GM12865 (cell line): ENCODE measurements at regions not wholly inside any gene's neighbourhood (a gene's known extent, or its start where the extent isn't known, plus 50 kb on each side); places are given as distances from the start of the nearest gene placed in this dataset.

Source experiments
- DNase-seq: peaks from one replicate; pipeline ENCODE4 v3.0.0; 2010; ENCODE audit warnings: low read depth
- H3K4me3 ChIP-seq: 2 replicates; pipeline ENCODE4 v1.5.1; 2011; ENCODE audit warnings: mild to moderate bottlenecking, low read depth, low read length, control low read depth
- TF ChIP-seq, protein P1 (sequence below): IDR thresholded peaks from 2 replicates; pipeline ENCODE4 v1.5.1; 2011; ENCODE audit warnings: low read length, control low read depth, low read depth, inconsistent platforms; ENCODE audit not compliant: insufficient read depth; ENCODE audit errors: missing control alignments

DNA sequence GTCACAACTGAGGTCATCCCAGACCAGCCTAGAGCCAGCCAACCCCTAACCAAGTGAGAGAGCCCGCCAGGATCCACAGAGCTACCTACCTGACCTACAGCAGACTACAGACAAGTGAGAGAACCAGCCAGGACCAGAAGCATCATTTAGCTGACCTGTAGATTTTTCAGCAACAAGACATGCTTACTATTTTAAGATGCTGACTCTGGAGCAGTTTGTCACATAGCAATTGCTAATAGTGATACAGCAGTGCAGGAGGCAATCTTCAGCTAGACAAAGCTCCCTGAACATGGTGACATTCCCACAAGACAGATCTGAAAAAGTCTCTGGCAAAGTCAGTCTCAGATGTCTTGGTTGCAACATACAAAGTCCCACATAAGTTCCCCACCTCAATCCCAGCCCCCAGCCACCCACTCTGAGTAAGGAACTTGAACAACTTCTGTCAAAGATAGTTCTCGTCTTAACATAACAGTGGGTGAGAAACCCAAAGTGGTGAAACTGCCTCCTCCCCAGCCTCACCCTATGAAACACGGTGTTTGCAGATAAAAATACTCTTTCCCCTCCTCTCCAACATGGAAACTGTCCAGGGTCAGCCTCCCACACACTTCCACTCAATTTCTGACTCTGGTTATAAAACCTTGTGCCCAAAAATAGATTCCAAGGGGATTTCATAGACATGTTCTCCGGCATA is 120.3 kb upstream of the SLC6A11 start:
- DNase-seq: no peak
- TF ChIP-seq, protein P1, sequence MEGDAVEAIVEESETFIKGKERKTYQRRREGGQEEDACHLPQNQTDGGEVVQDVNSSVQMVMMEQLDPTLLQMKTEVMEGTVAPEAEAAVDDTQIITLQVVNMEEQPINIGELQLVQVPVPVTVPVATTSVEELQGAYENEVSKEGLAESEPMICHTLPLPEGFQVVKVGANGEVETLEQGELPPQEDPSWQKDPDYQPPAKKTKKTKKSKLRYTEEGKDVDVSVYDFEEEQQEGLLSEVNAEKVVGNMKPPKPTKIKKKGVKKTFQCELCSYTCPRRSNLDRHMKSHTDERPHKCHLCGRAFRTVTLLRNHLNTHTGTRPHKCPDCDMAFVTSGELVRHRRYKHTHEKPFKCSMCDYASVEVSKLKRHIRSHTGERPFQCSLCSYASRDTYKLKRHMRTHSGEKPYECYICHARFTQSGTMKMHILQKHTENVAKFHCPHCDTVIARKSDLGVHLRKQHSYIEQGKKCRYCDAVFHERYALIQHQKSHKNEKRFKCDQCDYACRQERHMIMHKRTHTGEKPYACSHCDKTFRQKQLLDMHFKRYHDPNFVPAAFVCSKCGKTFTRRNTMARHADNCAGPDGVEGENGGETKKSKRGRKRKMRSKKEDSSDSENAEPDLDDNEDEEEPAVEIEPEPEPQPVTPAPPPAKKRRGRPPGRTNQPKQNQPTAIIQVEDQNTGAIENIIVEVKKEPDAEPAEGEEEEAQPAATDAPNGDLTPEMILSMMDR: no peak
- no peak overlapping the region for H3K4me3 ChIP-seq

DNA sequence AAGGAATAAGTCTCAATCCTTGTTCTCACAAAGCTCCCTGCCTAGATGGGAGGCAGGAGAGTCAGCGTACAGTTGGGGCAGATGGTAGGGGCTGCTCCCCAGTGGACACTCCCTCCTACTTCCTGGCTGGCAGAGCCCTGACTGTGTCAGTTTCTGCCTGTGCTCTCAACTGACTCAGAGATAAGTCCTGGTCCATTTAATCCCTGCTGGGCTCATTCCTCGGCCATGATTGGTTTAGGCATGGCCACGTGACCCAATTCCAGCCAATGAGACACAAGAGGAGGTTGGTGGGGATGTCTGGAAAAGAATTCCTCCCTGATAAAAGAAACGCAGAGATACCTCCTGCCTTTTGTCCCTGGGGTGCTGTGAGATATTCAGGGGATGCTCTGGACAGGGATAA is 118.1 kb upstream of the SLC6A11 start:
- TF ChIP-seq, protein P1: no peak
- no peak for DNase-seq
- no peak overlapping the region for H3K4me3 ChIP-seq

DNA sequence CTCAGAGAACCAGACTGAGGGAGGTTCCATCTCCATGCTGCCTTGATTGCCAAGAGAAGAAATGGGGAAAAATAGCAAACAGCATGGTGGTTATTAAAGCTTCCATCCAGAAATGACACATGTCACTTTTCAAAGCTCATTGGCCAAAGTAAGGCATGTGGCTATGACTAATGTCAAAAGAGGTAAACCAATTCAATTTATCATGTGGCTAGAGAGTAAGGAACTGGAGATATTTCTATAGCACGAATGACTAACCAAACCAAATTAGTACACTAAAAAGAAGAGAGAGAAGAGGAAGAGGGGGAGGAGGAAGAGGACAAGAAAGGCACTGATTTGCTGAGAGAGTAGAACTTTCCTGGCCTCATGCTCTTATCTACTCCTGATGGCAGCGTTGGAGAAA is 115.2 kb upstream of the SLC6A11 start:
- DNase-seq: no peak
- TF ChIP-seq, protein P1: no peak
- H3K4me3 ChIP-seq: no peak overlapping the region

DNA sequence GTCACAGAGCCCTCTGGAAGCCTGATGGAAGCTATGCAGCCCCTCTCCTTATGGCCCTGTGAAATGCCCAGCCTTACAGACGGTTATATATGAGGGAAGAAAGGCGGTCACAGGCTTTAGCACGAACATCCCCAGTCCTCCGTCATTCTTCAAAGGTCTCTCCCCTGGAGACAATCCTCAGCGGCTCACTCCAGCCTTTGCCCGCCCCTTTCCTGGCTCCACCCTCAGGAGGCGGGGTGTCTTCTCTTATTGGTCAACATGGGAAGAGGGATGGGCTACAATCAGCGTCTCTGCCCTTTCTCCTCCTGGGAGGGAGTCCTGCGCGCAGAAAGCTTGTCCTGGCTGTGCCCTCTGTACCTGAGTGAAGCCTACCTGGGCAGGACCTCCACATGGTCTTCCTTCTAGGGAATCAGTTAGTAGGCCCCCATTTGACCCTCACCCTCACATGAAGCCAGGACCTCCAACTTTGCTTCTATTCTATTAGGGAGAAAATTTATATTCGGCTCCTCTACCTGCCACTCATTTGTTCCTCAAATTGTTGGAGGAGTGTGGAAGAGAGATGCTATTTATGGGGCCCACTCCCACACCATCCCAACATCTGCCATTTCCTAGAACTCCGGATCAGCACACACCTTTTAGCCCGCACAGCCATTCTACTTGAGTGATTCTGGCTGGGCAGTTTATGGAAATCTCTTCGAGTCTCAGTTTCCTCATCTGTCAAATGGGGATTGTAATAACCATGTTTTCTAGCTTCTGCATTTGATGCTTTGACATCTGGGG is 112.9 kb upstream of the SLC6A11 start:
- no peak overlapping the region for H3K4me3 ChIP-seq
- DNase-seq: no peak
- TF ChIP-seq, protein P1: no peak

DNA sequence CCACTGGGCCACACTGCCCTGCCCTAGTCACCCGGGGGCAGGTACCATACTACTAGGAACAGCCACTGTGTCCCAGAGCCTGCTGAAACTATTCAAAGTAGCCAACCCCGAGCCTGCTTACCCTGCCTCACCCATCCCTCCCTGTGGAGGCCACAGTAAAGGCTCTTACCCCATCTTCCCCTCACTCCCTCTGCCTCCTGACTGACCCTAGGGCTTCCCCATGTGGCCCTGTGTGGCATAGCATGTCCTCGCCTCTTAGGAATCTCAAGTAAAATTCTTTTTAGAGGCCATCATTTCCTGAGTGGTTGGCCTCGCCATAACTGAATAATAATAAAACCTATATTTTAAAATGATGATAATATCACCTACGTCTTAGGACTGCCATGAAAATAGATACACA is 112.2 kb upstream of the SLC6A11 start:
- TF ChIP-seq, protein P1: peak; percentile 35
- DNase-seq: peak; percentile 4
- H3K4me3 ChIP-seq: no peak overlapping the region

DNA sequence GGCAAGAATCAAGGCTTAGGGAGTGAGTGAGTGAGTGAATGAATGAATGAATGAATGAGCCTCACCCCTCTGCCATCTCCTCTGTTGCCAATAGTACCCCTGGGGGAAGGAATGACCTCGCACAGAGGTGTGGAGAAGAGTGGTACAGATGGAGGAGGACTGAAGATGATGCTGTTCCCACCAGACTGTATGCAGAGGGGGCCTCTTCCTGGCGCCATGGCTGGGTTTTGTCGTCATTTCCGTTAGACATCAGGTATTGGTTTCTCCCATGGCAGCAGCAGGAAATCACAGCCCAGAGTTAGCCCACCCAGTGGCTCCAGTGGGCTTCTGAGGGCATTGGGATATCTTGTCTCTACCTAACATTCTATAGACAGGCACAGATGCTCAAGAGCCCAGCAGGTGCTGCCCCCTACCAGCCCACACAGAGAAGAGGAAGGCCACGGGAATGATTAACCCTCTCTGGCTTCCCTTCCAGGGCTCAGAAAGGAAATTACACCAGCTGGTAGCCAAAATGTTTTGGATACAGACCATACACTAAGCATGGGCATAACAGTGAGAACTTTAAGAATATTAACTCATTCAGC is 109.8 kb upstream of the SLC6A11 start:
- H3K4me3 ChIP-seq: no peak overlapping the region
- TF ChIP-seq, protein P1: no peak
- no peak for DNase-seq
